ENCODE measurements at regions not wholly inside any gene's neighbourhood (a gene's known extent, or its start where the extent isn't known, plus 50 kb on each side); places are given as distances from the start of the nearest gene placed in this dataset.

- no peak for TF ChIP-seq CTCF (conservative IDR thresholded peaks at IDR 0.05; ENCODE audit: low read depth, low read length)
- TF ChIP-seq EZH2 (IDR thresholded peaks at IDR 0.05; ENCODE audit: low read length, unreplicated experiment) = no peak
- TF ChIP-seq EZH2phosphoT487 (IDR thresholded peaks at IDR 0.05; ENCODE audit: borderline replicate concordance, low read length) = no peak
Measured at GRCh38 chr6:169406804-169407203, 153.2 kb upstream of the THBS2 start.

Measured in PC-3 (cell line).